K562 (cell line): ENCODE measurements at regions not wholly inside any gene's neighbourhood (a gene's known extent, or its start where the extent isn't known, plus 50 kb on each side); places are given as distances from the start of the nearest gene placed in this dataset.

Source experiments
- CBX3 ChIP-seq, 2 experiments: IDR thresholded peaks; 1 replicate in 1 of 2; 2 replicates in 1 of 2; pipeline ENCODE4 v1.6.1; 2012; ENCODE audit warnings: inconsistent platforms in 2 of 2, low read length in 2 of 2, borderline replicate concordance in 1 of 2, control low read depth in 1 of 2
- CBX8 ChIP-seq: fragments of 200-600 bp; sonication (generic); IDR thresholded peaks from 2 replicates; pipeline ENCODE4 v1.6.1; 2012; ENCODE audit warnings: borderline replicate concordance, mixed run types, low read depth, mild to moderate bottlenecking, moderate library complexity, mixed read lengths, low read length, control low read depth, inconsistent platforms; ENCODE audit not compliant: poor library complexity, severe bottlenecking; ENCODE audit errors: extremely low read depth
- EHMT2 ChIP-seq: fragments of 450-650 bp; IDR thresholded peaks from 2 replicates; pipeline ENCODE4 v1.6.1; 2018; ENCODE audit warnings: antibody characterized with exemption
- FIP1L1 ChIP-seq: fragments of 200-400 bp; formaldehyde crosslinking; IDR thresholded peaks from 2 replicates; pipeline ENCODE4 v1.6.1; 2018; ENCODE audit warnings: mild to moderate bottlenecking, low read depth, low read length; ENCODE audit not compliant: poor library complexity, severe bottlenecking
- FOXK2 ChIP-seq, 2 experiments: fragments of 450-650 bp; IDR thresholded peaks in 1 of 2; conservative IDR thresholded peaks in 1 of 2; 2 replicates each; pipeline ENCODE4 v1.6.1; 2016; ENCODE audit warnings: low read depth in 2 of 2, mild to moderate bottlenecking in 1 of 2
- HBP1 ChIP-seq: fragments of 450-650 bp; formaldehyde crosslinking; IDR thresholded peaks from 2 replicates; pipeline ENCODE4 v1.4.0; 2022; ENCODE audit warnings: missing genetic modification characterization
- HES1 ChIP-seq: fragments of 450-650 bp; IDR thresholded peaks from 2 replicates; pipeline ENCODE4 v1.6.1; 2016; ENCODE audit warnings: low read depth, mild to moderate bottlenecking, moderate library complexity
- MAFG ChIP-seq: fragments of 450-650 bp; conservative IDR thresholded peaks from 2 replicates; pipeline ENCODE4 v1.6.1; 2016; ENCODE audit warnings: missing genetic modification characterization, missing compliant biosample characterization
- MITF ChIP-seq: IDR thresholded peaks from 2 replicates; pipeline ENCODE4 v1.6.1; 2014; ENCODE audit warnings: antibody characterized with exemption
- MNT ChIP-seq, 2 experiments: fragments of 450-650 bp; conservative IDR thresholded peaks; 2 replicates each; pipeline ENCODE4 v1.6.1; 2017; ENCODE audit warnings: mild to moderate bottlenecking in 2 of 2, moderate library complexity in 2 of 2
- MTA3 ChIP-seq: fragments of 450-650 bp; formaldehyde crosslinking; IDR thresholded peaks from 2 replicates; pipeline ENCODE4 v1.6.1; 2017; ENCODE audit warnings: mild to moderate bottlenecking, borderline replicate concordance
- NCOR1 ChIP-seq: fragments of 450-650 bp; IDR thresholded peaks from 2 replicates; pipeline ENCODE4 v1.6.1; 2016; ENCODE audit warnings: mild to moderate bottlenecking, moderate library complexity
- RCOR1 ChIP-seq, 2 experiments: IDR thresholded peaks; 2 replicates each; pipeline ENCODE4 v1.6.1; 2012; ENCODE audit warnings: low read depth in 2 of 2, low read length in 2 of 2, borderline replicate concordance in 1 of 2, improper control_type of control experiment in 1 of 2
- TAL1 ChIP-seq: fragments of 450-650 bp; IDR thresholded peaks from 2 replicates; pipeline ENCODE4 v1.6.1; 2016; ENCODE audit warnings: mild to moderate bottlenecking
- TEAD4 ChIP-seq, 2 experiments: sonication (generic) in 1 of 2; formaldehyde crosslinking in 1 of 2; IDR thresholded peaks; 2 replicates each; pipeline versions ENCODE4 v1.6.1 to v1.8.0; 2012 to 2022; ENCODE audit warnings: borderline replicate concordance in 1 of 2, inconsistent platforms in 1 of 2, low read length in 1 of 2, mild to moderate bottlenecking in 1 of 2, missing genetic modification reagents in 1 of 2
- TRIM24 ChIP-seq, 2 experiments: fragments of 450-650 bp; IDR thresholded peaks; 2 replicates each; pipeline ENCODE4 v1.6.1; 2016
- ZMIZ1 ChIP-seq, 2 experiments: fragments of 150-350 bp in 1 of 2; IDR thresholded peaks; 2 replicates each; pipeline ENCODE4 v1.6.1; 2012 to 2016; ENCODE audit warnings: low read depth in 2 of 2, low read length in 2 of 2, mild to moderate bottlenecking in 1 of 2, moderate library complexity in 1 of 2
- ZNF75A ChIP-seq: fragments of 450-650 bp; formaldehyde crosslinking; IDR thresholded peaks from 2 replicates; pipeline ENCODE4 v1.4.0; 2020; ENCODE audit warnings: mild to moderate bottlenecking

GRCh38 chr13:75985132-75985531, 349.0 kb downstream of the LMO7 start (continued):
- TF ChIP-seq HBP1 (no peak), MTA3 (no peak), MAFG (tag) (0 out of 2 replicates have a peak, but pooled peaks have one; percentile 24), CBX8 (no peak), ZNF75A (CRISPR knock-in tag) (no peak), HES1 (no peak), EHMT2 (0 out of 2 replicates have a peak, but pooled peaks have one; percentile 35), MNT (conservative IDR thresholded peaks at IDR 0.05) (0 out of 4 replicates have a peak, but pooled peaks of 1 of the 2 experiments have one; percentile 21), CBX3 (IDR thresholded peaks at IDR 0.05; ENCODE audit: borderline replicate concordance in 1 of 2, low read length in 2 of 2) (peak in 1 of 2 experiments; percentile 80; a peak in 1 of 3 replicates), MITF (peak; percentile 35; the same call in 1 of the 2 replicates), TEAD4 (IDR thresholded peaks at IDR 0.05; ENCODE audit: low read length) (peak; percentile 85), TEAD4 (CRISPR knock-in tag; IDR thresholded peaks at IDR 0.05; ENCODE audit: borderline replicate concordance) (no peak), TRIM24 (IDR thresholded peaks at IDR 0.05) (peak; percentile 80 to 83), NCOR1 (peak; percentile 83), RCOR1 (IDR thresholded peaks at IDR 0.05; ENCODE audit: borderline replicate concordance in 1 of 2, low read depth in 2 of 2, low read length in 2 of 2) (0 out of 4 replicates have a peak, but pooled peaks of 1 of the 2 experiments have one; percentile 37), FIP1L1 (no peak), FOXK2 (conservative IDR thresholded peaks at IDR 0.05 in 1 of 2, IDR thresholded peaks at IDR 0.05 in 1 of 2; ENCODE audit: low read depth in 2 of 2) (0 out of 4 replicates have a peak, but pooled peaks of 1 of the 2 experiments have one; percentile 55), TAL1 (peak; percentile 84), ZMIZ1 (IDR thresholded peaks at IDR 0.05; ENCODE audit: low read depth in 2 of 2, low read length in 2 of 2) (no peak)
